Transverse colon (tissue), 4 donors: ENCODE measurements at regions not wholly inside any gene's neighbourhood (a gene's known extent, or its start where the extent isn't known, plus 50 kb on each side); places are given as distances from the start of the nearest gene placed in this dataset.

Experiments
- DNase-seq: peaks from one replicate; pipeline ENCODE4 v3.0.0-alpha.2; 2019
- H3K27ac ChIP-seq, 4 donors: fragments of 200-600 bp; sonication (generic); 2 replicates each; pipeline ENCODE4 v1.5.1; 2016 to 2018; ENCODE audit warnings: inconsistent platforms in 4 of 4
- H3K27me3 ChIP-seq: fragments of 200-600 bp; sonication (generic); 2 replicates; pipeline ENCODE4 v1.5.1; 2017; ENCODE audit warnings: inconsistent platforms
- H3K36me3 ChIP-seq, 4 donors: fragments of 200-600 bp; sonication (generic); 2 replicates each; pipeline ENCODE4 v1.5.1; 2017 to 2019; ENCODE audit warnings: inconsistent platforms in 4 of 4
- H3K4me1 ChIP-seq, 4 donors: fragments of 200-600 bp; sonication (generic); 2 replicates each; pipeline ENCODE4 v1.5.1; 2017 to 2020; ENCODE audit warnings: inconsistent platforms in 4 of 4
- H3K4me3 ChIP-seq, 4 donors: fragments of 200-600 bp; sonication (generic); 1 replicate in 1 of 4; 2 replicates in 3 of 4; pipeline versions ENCODE4 v1.5.1 to v1.6.1; 2017 to 2019; ENCODE audit warnings: inconsistent platforms in 4 of 4
- H3K9me3 ChIP-seq, 2 donors: fragments of 200-600 bp; sonication (generic); 2 replicates each; pipeline ENCODE4 v1.5.1; 2017 to 2019; ENCODE audit warnings: inconsistent platforms in 2 of 2
- EP300 ChIP-seq: sonication (generic); formaldehyde crosslinking; IDR thresholded peaks from one replicate; pipeline ENCODE4 v1.6.1; 2017; ENCODE audit warnings: antibody characterized with exemption, low read depth
- POLR2A ChIP-seq: fragments of 450-650 bp; IDR thresholded peaks from one replicate; pipeline ENCODE4 v1.6.1; 2016; ENCODE audit warnings: antibody characterized with exemption, mild to moderate bottlenecking, moderate library complexity
- POLR2AphosphoS5 ChIP-seq, 3 donors: sonication (generic); formaldehyde crosslinking; IDR thresholded peaks; one replicate each; pipeline ENCODE4 v1.6.1; 2016; ENCODE audit warnings: antibody characterized with exemption in 3 of 3
- WGBS, 2 donors: methylation state at CpG; one replicate each; pipeline ENCODE4 v1.1.5; 2018; ENCODE audit warnings: low coverage in 1 of 2; 5-methylcytosine and 5-hydroxymethylcytosine counted together
- in situ Hi-C, 4 donors: fragments of 200-750 bp; cut with MboI; loops; one replicate each; pipeline versions ENCODE4 v1.15.0 to v1.15.1; 2017; ENCODE audit warnings: low sequenced_read_pairs in 3 of 4, low pct_ligation_motif_present in 1 of 4, low pct_unique_long_range_greater_than_20kb in 1 of 4
- intact Hi-C: fragments of 100-400 bp; cut with DNase I; formaldehyde crosslinking; loops from one replicate; pipeline ENCODE4 v1.15.1; 2023; ENCODE audit warnings: low total_unique reads
- TF ChIP-seq, protein P1 (sequence below), 5 experiments: fragments of 200-600 bp in 3 of 5; fragments of 450-650 bp in 2 of 5; sonication (generic) in 3 of 5; IDR thresholded peaks; 1 replicate in 2 of 5; 2 replicates in 3 of 5; pipeline ENCODE4 v1.5.1; 2016 to 2017; ENCODE audit warnings: antibody characterized with exemption in 5 of 5, inconsistent platforms in 3 of 5, mild to moderate bottlenecking in 2 of 5, moderate library complexity in 1 of 5

DNA sequence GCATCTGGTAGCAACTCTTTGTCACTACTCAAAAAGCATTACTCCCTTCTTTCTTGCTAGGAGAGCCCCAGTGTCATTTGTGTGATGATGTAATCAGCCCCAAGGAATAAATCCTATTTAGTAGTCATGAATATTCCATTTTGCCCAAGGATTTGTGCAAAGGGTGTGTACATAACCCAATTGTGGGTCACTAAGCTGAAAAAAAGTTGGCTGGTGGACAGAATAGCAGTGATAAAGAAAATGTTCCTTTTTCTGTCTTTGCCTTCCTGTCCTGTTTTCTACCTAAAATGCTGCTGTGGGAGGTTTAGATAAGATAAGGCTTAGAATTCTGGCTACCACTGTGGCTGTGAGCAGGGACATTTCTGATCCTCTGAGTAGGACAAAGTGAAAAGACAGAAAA, 223.1 kb upstream of the ITGA1 start:
- in situ Hi-C loops, result no loop called here
- TF ChIP-seq, protein P1, sequence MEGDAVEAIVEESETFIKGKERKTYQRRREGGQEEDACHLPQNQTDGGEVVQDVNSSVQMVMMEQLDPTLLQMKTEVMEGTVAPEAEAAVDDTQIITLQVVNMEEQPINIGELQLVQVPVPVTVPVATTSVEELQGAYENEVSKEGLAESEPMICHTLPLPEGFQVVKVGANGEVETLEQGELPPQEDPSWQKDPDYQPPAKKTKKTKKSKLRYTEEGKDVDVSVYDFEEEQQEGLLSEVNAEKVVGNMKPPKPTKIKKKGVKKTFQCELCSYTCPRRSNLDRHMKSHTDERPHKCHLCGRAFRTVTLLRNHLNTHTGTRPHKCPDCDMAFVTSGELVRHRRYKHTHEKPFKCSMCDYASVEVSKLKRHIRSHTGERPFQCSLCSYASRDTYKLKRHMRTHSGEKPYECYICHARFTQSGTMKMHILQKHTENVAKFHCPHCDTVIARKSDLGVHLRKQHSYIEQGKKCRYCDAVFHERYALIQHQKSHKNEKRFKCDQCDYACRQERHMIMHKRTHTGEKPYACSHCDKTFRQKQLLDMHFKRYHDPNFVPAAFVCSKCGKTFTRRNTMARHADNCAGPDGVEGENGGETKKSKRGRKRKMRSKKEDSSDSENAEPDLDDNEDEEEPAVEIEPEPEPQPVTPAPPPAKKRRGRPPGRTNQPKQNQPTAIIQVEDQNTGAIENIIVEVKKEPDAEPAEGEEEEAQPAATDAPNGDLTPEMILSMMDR (IDR thresholded peaks at IDR 0.05), result no peak
- TF ChIP-seq POLR2AphosphoS5 (IDR thresholded peaks at IDR 0.05) (no peak), POLR2A (no peak), EP300 (no peak)
- Histone ChIP-seq H3K4me1 (no peaks in the 10 kb centered on the region), H3K36me3 (no peaks in the 10 kb centered on the region), H3K27me3 (no peaks in the 10 kb centered on the region), H3K4me3 (no peak overlapping the region), H3K27ac (no peak overlapping the region), H3K9me3 (no peaks in the 10 kb centered on the region)
- intact Hi-C loops, result no loop called here
- DNase-seq, result no peak

DNA sequence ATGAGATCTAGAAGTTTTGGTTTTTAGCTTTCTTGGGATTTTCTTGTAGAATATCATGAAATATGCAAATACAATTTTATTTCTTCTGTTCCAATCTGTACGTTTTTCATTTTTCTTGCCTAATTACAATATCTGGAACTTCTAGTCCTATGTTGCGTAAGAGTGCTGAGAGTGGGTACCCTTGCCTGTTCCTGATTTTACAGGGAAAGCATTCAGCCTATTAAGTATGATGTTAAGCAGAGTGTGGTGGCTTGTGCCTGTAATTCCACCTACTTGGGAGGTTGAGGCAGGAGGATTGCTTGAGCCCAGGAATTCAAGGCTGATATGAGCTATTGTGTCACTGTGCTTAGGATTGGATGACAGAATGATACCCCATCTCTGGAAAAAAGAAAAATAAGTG, 210.2 kb upstream of the ITGA1 start:
- no peak for DNase-seq
- intact Hi-C loops, result no loop called here
- H3K36me3 ChIP-seq, result no peaks in the 10 kb centered on the region
- H3K4me1 ChIP-seq, result no peaks in the 10 kb centered on the region
- no peak for TF ChIP-seq EP300
- TF ChIP-seq, protein P1 (IDR thresholded peaks at IDR 0.05), result no peak
- TF ChIP-seq POLR2A, result no peak
- no peak for TF ChIP-seq POLR2AphosphoS5 (IDR thresholded peaks at IDR 0.05)
- 70 to 74% methylated on average over 2 of the region's 2 CpGs for WGBS, 2 donors
- no peaks in the 10 kb centered on the region for H3K9me3 ChIP-seq
- no peak overlapping the region for H3K27ac ChIP-seq
- in situ Hi-C loops, result no loop called here
- no peak overlapping the region for H3K4me3 ChIP-seq
- no peaks in the 10 kb centered on the region for H3K27me3 ChIP-seq

DNA sequence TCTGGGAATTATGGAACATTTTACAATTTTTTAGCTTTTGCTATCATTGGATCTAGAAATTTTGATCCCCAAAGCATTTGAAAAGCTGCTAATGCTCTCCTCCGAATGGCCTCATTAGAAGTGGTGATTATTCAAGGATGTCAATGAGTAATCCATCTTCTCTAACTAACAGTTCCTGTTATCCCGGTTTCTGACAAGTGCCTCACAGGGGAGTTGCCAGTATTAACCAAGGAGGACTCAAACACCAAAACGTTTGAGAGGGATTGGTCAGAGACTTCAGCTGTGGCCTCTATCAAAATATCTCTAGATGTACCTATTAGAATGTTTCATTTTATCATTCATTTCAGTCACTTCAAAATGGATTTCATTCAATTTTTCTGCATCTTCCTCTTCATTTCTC, 208.3 kb upstream of the ITGA1 start:
- H3K27me3 ChIP-seq, result no peaks in the 10 kb centered on the region
- H3K9me3 ChIP-seq, result no peaks in the 10 kb centered on the region
- H3K27ac ChIP-seq, result no peak overlapping the region
- in situ Hi-C loops (no loop called here), intact Hi-C loops (no loop called here)
- TF ChIP-seq, protein P1 (IDR thresholded peaks at IDR 0.05), result no peak
- TF ChIP-seq POLR2A (no peak), POLR2AphosphoS5 (IDR thresholded peaks at IDR 0.05) (no peak)
- no peak overlapping the region for H3K4me3 ChIP-seq
- 30 to 39% methylated on average over 3 of the region's 3 CpGs for WGBS, 2 donors
- no peaks in the 10 kb centered on the region for H3K36me3 ChIP-seq
- DNase-seq, result no peak
- no peaks in the 10 kb centered on the region for H3K4me1 ChIP-seq

DNA sequence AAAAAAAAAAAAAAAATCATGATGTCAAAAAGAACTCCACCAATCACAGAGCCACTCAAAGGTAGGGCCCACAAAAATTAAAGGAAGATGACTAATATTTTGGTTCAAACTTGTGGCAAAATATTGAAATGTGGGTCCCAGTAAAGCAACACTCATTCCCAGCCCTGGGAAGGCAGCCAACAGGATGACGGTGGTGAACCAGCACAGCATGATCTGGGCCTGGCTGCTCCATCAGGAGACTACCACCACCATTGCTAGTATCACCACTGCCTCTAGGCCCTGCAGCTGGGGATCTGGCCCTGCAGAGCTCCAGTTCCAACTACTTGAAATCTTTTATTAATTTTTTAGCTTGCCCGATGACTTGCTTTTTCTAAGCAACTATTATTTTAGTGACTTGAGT, 206.8 kb upstream of the ITGA1 start:
- DNase-seq, result no peak
- no peak for TF ChIP-seq EP300
- TF ChIP-seq POLR2A, result no peak
- TF ChIP-seq POLR2AphosphoS5 (IDR thresholded peaks at IDR 0.05), result no peak
- TF ChIP-seq, protein P1 (IDR thresholded peaks at IDR 0.05), result no peak
- Histone ChIP-seq H3K27ac (no peak overlapping the region), H3K4me3 (no peak overlapping the region), H3K9me3 (no peaks in the 10 kb centered on the region), H3K4me1 (no peaks in the 10 kb centered on the region), H3K27me3 (no peaks in the 10 kb centered on the region), H3K36me3 (no peaks in the 10 kb centered on the region)
- 79 to 93% methylated on average over 2 of the region's 2 CpGs for WGBS, 2 donors
- intact Hi-C loops, result no loop called here
- in situ Hi-C loops, result no loop called here
